Astrocyte (in vitro differentiated cells and primary cell): ENCODE measurements at regions not wholly inside any gene's neighbourhood (a gene's known extent, or its start where the extent isn't known, plus 50 kb on each side); places are given as distances from the start of the nearest gene placed in this dataset.

Experiments used
- DNase-seq: peaks from one replicate; pipeline ENCODE4 v3.0.0-alpha.2; 2010; ENCODE audit warnings: low read depth
- FAIRE-seq: peaks from 2 replicates; lab custom pipeline; 2011; peaks lifted over from hg19 to GRCh38; lab: Jason Lieb, UNC
- H2AFZ ChIP-seq: 2 replicates; pipeline ENCODE4 v1.6.0; 2012; ENCODE audit warnings: low read depth, low read length, inconsistent platforms
- H3K27ac ChIP-seq: 2 replicates; pipeline ENCODE4 v1.5.1; 2011; ENCODE audit warnings: low read depth, low read length, inconsistent platforms
- H3K27me3 ChIP-seq: 2 replicates; pipeline ENCODE4 v1.6.0; 2011; ENCODE audit warnings: low read length, inconsistent platforms; ENCODE audit not compliant: insufficient read depth
- H3K36me3 ChIP-seq: 2 replicates; pipeline ENCODE4 v1.5.1; 2011; ENCODE audit warnings: low read length, inconsistent platforms; ENCODE audit not compliant: insufficient read depth
- H3K4me1 ChIP-seq: 2 replicates; pipeline ENCODE4 v1.5.1; 2011; ENCODE audit warnings: low read length, inconsistent platforms; ENCODE audit not compliant: insufficient read depth
- H3K4me2 ChIP-seq: 2 replicates; pipeline ENCODE4 v1.6.0; 2012; ENCODE audit warnings: low read length, inconsistent platforms
- H3K4me3 ChIP-seq: 2 replicates; pipeline ENCODE4 v1.5.1; 2011; ENCODE audit warnings: low read depth, mild to moderate bottlenecking, low read length, inconsistent platforms; ENCODE audit not compliant: insufficient read depth
- H3K79me2 ChIP-seq: 2 replicates; pipeline ENCODE4 v1.6.0; 2012; ENCODE audit warnings: mild to moderate bottlenecking, low read length, inconsistent platforms; ENCODE audit not compliant: insufficient read depth
- H3K9ac ChIP-seq: 2 replicates; pipeline ENCODE4 v1.6.0; 2012; ENCODE audit warnings: mild to moderate bottlenecking, low read length, inconsistent platforms
- H3K9me3 ChIP-seq: 2 replicates; pipeline ENCODE4 v1.5.1; 2012; ENCODE audit warnings: low read depth, mild to moderate bottlenecking, low read length, inconsistent platforms; ENCODE audit not compliant: insufficient read depth
- H4K20me1 ChIP-seq: 2 replicates; pipeline ENCODE4 v1.6.0; 2012; ENCODE audit warnings: low read length, inconsistent platforms; ENCODE audit not compliant: insufficient read depth
- H3K27ac Mint-ChIP-seq: one replicate; pipeline ENCODE4 v1.8.0; 2021; ENCODE audit warnings: mild to moderate bottlenecking, mixed read lengths; ENCODE audit not compliant: unreplicated experiment
- H3K27me3 Mint-ChIP-seq: one replicate; pipeline ENCODE4 v1.8.0; 2021; ENCODE audit warnings: low read depth, mixed read lengths; ENCODE audit not compliant: unreplicated experiment
- H3K36me3 Mint-ChIP-seq: one replicate; pipeline ENCODE4 v1.8.0; 2021; ENCODE audit warnings: low read depth, mixed read lengths; ENCODE audit not compliant: unreplicated experiment
- H3K4me1 Mint-ChIP-seq: one replicate; pipeline ENCODE4 v1.8.0; 2021; ENCODE audit warnings: low read depth, mixed read lengths; ENCODE audit not compliant: unreplicated experiment
- H3K4me3 Mint-ChIP-seq: one replicate; pipeline ENCODE4 v1.8.0; 2021; ENCODE audit warnings: mild to moderate bottlenecking, moderate library complexity, mixed read lengths; ENCODE audit not compliant: unreplicated experiment
- H3K9me3 Mint-ChIP-seq: one replicate; pipeline ENCODE4 v1.8.0; 2021; ENCODE audit warnings: mild to moderate bottlenecking, mixed read lengths; ENCODE audit not compliant: unreplicated experiment
- EZH2 ChIP-seq: IDR thresholded peaks from 2 replicates; pipeline ENCODE4 v1.6.1; 2012; ENCODE audit warnings: mild to moderate bottlenecking, low read length, inconsistent platforms; ENCODE audit not compliant: insufficient read depth
- TF ChIP-seq, protein P1 (sequence below): IDR thresholded peaks from 2 replicates; pipeline ENCODE4 v1.5.1; 2011; ENCODE audit warnings: low read depth, mild to moderate bottlenecking, inconsistent platforms, low read length, moderate library complexity; ENCODE audit not compliant: insufficient read depth

DNA sequence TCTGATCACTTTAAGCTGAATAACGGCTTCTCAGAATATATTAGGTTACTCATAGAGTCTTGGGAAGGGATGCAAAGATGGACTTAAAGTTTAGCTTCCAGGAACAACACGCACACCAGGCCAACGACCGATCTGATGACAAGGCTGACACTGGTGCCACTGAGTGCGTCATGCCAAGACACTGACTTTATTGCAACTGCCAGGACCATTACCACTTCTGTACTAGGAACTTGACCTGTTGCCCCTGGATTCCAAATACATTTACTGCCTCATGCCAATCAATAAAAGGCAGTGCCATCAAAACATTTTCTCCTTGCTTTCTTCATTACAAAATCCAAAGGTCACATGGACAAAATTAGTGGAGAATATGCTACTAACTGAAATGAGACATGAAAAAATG lies 505.9 kb upstream of the CTSO start:
- Histone ChIP-seq H2AFZ (no peak overlapping the region), H3K4me2 (no peak overlapping the region), H3K27ac (no peak overlapping the region), H3K9me3 (no peaks in the 10 kb centered on the region), H4K20me1 (no peaks in the 10 kb centered on the region), H3K4me3 (no peak overlapping the region), H3K9ac (no peak overlapping the region), H3K27me3 (no peaks in the 10 kb centered on the region), H3K36me3 (no peaks in the 10 kb centered on the region), H3K79me2 (no peaks in the 10 kb centered on the region), H3K4me1 (no peaks in the 10 kb centered on the region)
- Mint-ChIP-seq H3K4me3 (no peak overlapping the region), H3K4me1 (no peaks in the 10 kb centered on the region), H3K27ac (no peak overlapping the region), H3K36me3 (no peaks in the 10 kb centered on the region), H3K9me3 (peaks cover 3% of the 10 kb centered on the region), H3K27me3 (no peaks in the 10 kb centered on the region)
- DNase-seq (no peak), FAIRE-seq (no peak)
- TF ChIP-seq, protein P1, sequence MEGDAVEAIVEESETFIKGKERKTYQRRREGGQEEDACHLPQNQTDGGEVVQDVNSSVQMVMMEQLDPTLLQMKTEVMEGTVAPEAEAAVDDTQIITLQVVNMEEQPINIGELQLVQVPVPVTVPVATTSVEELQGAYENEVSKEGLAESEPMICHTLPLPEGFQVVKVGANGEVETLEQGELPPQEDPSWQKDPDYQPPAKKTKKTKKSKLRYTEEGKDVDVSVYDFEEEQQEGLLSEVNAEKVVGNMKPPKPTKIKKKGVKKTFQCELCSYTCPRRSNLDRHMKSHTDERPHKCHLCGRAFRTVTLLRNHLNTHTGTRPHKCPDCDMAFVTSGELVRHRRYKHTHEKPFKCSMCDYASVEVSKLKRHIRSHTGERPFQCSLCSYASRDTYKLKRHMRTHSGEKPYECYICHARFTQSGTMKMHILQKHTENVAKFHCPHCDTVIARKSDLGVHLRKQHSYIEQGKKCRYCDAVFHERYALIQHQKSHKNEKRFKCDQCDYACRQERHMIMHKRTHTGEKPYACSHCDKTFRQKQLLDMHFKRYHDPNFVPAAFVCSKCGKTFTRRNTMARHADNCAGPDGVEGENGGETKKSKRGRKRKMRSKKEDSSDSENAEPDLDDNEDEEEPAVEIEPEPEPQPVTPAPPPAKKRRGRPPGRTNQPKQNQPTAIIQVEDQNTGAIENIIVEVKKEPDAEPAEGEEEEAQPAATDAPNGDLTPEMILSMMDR = no peak
- no peak for TF ChIP-seq EZH2

DNA sequence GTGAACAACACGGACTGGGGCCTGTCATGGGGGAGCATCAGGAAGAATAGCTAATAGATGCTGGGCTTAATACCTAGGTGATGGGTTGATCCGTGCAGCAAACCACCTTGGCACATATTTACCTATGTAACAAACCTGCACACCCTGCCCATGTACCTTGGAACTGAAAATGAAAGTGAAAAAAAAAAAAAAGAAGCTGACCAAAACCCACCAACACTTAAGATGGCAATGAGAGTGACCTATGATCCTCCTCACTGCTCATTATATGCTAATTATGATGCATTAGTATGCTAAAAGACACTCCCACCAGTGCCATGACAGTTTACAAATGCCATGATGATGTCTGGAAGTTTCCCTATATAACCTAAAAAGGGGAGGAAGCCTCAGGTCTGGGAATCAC lies 503.2 kb upstream of the CTSO start:
- Histone ChIP-seq H3K79me2 (no peaks in the 10 kb centered on the region), H3K4me2 (no peak overlapping the region), H3K27me3 (no peaks in the 10 kb centered on the region), H3K9me3 (no peaks in the 10 kb centered on the region), H3K27ac (no peak overlapping the region), H4K20me1 (no peaks in the 10 kb centered on the region), H3K4me3 (no peak overlapping the region), H3K9ac (no peak overlapping the region), H3K36me3 (no peaks in the 10 kb centered on the region), H2AFZ (no peak overlapping the region), H3K4me1 (no peaks in the 10 kb centered on the region)
- H3K4me3 Mint-ChIP-seq = no peak overlapping the region
- TF ChIP-seq EZH2 = no peak
- TF ChIP-seq, protein P1 = no peak
- DNase-seq (no peak), FAIRE-seq (no peak)
- H3K27ac Mint-ChIP-seq = no peak overlapping the region
- no peaks in the 10 kb centered on the region for H3K27me3 Mint-ChIP-seq
- no peaks in the 10 kb centered on the region for H3K36me3 Mint-ChIP-seq
- no peaks in the 10 kb centered on the region for H3K4me1 Mint-ChIP-seq
- peaks cover 3% of the 10 kb centered on the region for H3K9me3 Mint-ChIP-seq

DNA sequence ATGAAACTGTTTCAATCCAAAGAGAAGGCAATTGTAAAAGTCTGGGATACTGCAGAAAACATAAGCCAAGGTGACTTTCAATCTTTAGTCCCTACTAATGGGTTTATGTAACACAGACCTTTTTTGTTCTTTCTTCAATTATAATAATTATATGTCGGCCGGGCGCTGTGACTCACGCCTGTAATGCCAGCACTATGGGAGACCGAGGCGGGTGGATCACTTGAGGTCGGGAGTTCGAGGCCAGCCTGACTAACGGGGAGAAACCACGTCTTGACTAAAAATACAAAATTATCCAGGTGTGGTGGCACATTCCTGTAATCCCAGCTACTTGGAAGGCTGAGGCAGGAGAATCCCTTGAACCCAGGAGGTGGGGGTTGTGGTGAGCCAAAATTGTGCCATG lies 489.8 kb upstream of the CTSO start:
- Mint-ChIP-seq H3K4me1 (no peaks in the 10 kb centered on the region), H3K9me3 (no peaks in the 10 kb centered on the region), H3K27me3 (no peaks in the 10 kb centered on the region), H3K27ac (no peak overlapping the region), H3K4me3 (no peak overlapping the region), H3K36me3 (no peaks in the 10 kb centered on the region)
- no peak overlapping the region for H3K4me3 ChIP-seq
- H3K4me2 ChIP-seq = no peak overlapping the region
- no peak overlapping the region for H3K9ac ChIP-seq
- no peaks in the 10 kb centered on the region for H3K27me3 ChIP-seq
- no peak for TF ChIP-seq EZH2
- TF ChIP-seq, protein P1 = no peak
- no peaks in the 10 kb centered on the region for H3K79me2 ChIP-seq
- FAIRE-seq (no peak), DNase-seq (no peak)
- H3K4me1 ChIP-seq = no peaks in the 10 kb centered on the region
- H2AFZ ChIP-seq = no peak overlapping the region
- no peaks in the 10 kb centered on the region for H3K36me3 ChIP-seq
- no peaks in the 10 kb centered on the region for H4K20me1 ChIP-seq
- no peaks in the 10 kb centered on the region for H3K9me3 ChIP-seq
- no peak overlapping the region for H3K27ac ChIP-seq
